ENCODE measurements at regions not wholly inside any gene's neighbourhood (a gene's known extent, or its start where the extent isn't known, plus 50 kb on each side); places are given as distances from the start of the nearest gene placed in this dataset.

DNA sequence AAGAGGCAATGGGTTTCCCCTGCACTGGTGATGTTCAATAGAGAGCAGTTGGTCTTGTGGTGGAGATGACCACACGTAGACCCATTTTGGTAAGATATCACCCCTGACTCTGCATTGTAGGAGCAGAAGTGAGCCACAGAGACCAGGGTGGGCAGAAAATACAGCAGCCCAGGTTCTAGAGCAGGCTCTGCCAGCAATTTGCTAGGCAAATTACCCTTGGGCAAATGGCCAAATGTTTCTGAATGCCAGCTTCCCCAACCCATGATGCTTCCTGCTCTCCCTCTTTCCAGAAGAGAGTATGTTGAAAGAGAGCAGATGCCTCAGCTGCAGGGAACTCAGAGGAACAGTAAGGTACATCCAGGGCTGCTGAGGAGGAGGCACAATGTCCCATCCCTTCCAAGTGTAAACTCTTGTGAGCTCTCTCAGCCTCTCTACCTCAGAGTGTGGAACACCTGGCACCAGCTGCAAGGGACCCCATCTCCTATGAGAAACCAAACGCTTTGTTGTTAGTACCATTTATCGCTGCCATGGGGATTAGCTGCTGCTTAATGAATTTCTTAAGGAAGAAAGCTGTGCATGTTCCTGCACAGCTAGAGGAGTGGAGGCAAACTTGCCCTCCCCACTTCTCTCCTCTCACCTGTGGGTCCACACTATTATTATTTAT lies 317.5 kb upstream of the MOCS1 start:
- H3K4me3 ChIP-seq (ENCODE audit: low read length) = no peak overlapping the region
- no peaks in the 10 kb centered on the region for H3K9me3 ChIP-seq (ENCODE audit: low read length)
- H4K20me1 ChIP-seq (ENCODE audit: insufficient read depth) = no peaks in the 10 kb centered on the region
- no peaks in the 10 kb centered on the region for H3K79me2 ChIP-seq (replicated peaks; ENCODE audit: insufficient read depth, low read length)
- no peak overlapping the region for H3K9ac ChIP-seq (ENCODE audit: low read length)
- no peak overlapping the region for H3K4me2 ChIP-seq (ENCODE audit: low read length)
- H3K27me3 ChIP-seq (ENCODE audit: insufficient read depth, low read depth, low read length) = no peaks in the 10 kb centered on the region
- no peak overlapping the region for H3K27ac ChIP-seq (ENCODE audit: low read length)
- H3F3A ChIP-seq (ENCODE audit: insufficient read depth, low read length, poor library complexity, severe bottlenecking) = no peaks in the 10 kb centered on the region
- no peak overlapping the region for H2AFZ ChIP-seq (ENCODE audit: low read depth, low read length)
- H3K36me3 ChIP-seq (ENCODE audit: insufficient read depth, low read length) = no peaks in the 10 kb centered on the region
- H3K9me2 ChIP-seq (ENCODE audit: insufficient read depth, low read length) = no peaks in the 10 kb centered on the region
- TF ChIP-seq EP300 (conservative IDR thresholded peaks at IDR 0.05; ENCODE audit: poor library complexity, severe bottlenecking) (no peak), MXI1 (conservative IDR thresholded peaks at IDR 0.05; ENCODE audit: poor library complexity, severe bottlenecking) (no peak), EZH2 (IDR thresholded peaks at IDR 0.05; ENCODE audit: borderline replicate concordance, insufficient read depth, low read length, poor library complexity, severe bottlenecking) (no peak), SMC3 (conservative IDR thresholded peaks at IDR 0.05; ENCODE audit: poor library complexity) (no peak)

DNA sequence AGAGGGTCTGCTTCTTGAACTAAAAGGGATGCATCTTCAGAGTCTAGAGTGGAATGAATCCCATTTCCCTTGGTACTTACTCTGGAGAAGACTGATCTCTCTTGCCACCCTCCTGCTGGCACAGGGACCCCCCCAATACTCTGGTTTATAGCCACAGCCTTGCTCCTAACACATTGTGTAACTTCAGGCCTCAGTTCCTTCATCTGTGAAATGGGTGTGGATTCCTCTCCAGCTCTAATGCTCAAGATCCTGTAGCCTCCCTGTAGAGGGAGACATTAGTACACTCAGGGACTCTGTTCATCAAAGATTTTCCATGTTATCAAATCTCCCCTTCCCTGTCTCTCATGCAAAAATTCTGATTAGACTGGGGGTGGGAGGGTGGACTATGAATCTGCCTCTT lies 315.7 kb upstream of the MOCS1 start:
- Histone ChIP-seq H3K4me3 (ENCODE audit: low read length) (no peak overlapping the region), H3K79me2 (replicated peaks; ENCODE audit: insufficient read depth, low read length) (no peaks in the 10 kb centered on the region), H4K20me1 (ENCODE audit: insufficient read depth) (no peaks in the 10 kb centered on the region), H3K9me3 (ENCODE audit: low read length) (no peaks in the 10 kb centered on the region), H3K27me3 (ENCODE audit: insufficient read depth, low read depth, low read length) (no peaks in the 10 kb centered on the region), H3K9ac (ENCODE audit: low read length) (no peak overlapping the region), H3K4me2 (ENCODE audit: low read length) (no peak overlapping the region), H3K36me3 (ENCODE audit: insufficient read depth, low read length) (no peaks in the 10 kb centered on the region), H3K27ac (ENCODE audit: low read length) (no peak overlapping the region), H3K9me2 (ENCODE audit: insufficient read depth, low read length) (no peaks in the 10 kb centered on the region), H2AFZ (ENCODE audit: low read depth, low read length) (no peak overlapping the region), H3F3A (ENCODE audit: insufficient read depth, low read length, poor library complexity, severe bottlenecking) (no peaks in the 10 kb centered on the region)
- TF ChIP-seq RAD21 (conservative IDR thresholded peaks at IDR 0.05) (peak; percentile 37), TAF1 (IDR thresholded peaks at IDR 0.05; ENCODE audit: low read depth) (no peak), MXI1 (conservative IDR thresholded peaks at IDR 0.05; ENCODE audit: poor library complexity, severe bottlenecking) (no peak)
- TF ChIP-seq, protein P1, sequence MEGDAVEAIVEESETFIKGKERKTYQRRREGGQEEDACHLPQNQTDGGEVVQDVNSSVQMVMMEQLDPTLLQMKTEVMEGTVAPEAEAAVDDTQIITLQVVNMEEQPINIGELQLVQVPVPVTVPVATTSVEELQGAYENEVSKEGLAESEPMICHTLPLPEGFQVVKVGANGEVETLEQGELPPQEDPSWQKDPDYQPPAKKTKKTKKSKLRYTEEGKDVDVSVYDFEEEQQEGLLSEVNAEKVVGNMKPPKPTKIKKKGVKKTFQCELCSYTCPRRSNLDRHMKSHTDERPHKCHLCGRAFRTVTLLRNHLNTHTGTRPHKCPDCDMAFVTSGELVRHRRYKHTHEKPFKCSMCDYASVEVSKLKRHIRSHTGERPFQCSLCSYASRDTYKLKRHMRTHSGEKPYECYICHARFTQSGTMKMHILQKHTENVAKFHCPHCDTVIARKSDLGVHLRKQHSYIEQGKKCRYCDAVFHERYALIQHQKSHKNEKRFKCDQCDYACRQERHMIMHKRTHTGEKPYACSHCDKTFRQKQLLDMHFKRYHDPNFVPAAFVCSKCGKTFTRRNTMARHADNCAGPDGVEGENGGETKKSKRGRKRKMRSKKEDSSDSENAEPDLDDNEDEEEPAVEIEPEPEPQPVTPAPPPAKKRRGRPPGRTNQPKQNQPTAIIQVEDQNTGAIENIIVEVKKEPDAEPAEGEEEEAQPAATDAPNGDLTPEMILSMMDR (IDR thresholded peaks at IDR 0.05; ENCODE audit: poor library complexity, severe bottlenecking) = peak; percentile 31

DNA sequence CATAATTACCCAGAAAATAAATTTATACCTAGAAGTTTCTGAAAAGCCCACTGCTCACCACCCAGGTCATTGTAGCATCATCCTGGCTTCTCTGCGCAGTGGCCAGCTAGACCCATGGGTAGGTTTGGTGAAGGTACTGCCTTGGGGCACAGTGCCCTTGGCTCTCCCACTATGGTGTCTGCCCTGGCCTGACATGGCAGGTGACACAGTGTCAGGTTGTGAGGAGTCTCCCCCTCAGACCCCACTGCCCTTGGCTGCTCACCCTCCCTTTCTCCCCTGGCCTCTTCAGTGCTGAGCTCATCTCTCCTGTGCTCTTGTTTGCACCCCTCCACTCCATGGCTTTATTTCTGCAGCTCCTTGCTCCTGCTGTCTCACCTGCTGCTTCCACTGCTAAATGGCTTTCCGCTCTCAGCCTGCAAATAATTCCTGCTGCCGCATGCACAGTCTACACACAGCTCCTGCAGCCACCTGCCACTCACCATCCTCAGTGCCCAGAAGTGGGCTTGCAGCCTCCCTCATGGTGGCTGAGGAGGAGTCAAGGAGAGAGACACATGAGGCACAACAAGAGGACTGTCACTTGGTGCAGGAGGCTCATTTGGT lies 313.4 kb upstream of the MOCS1 start:
- TF ChIP-seq RAD21 (conservative IDR thresholded peaks at IDR 0.05) = no peak
- TF ChIP-seq, protein P1 (IDR thresholded peaks at IDR 0.05; ENCODE audit: poor library complexity, severe bottlenecking) = no peak
- TF ChIP-seq, protein P2, sequence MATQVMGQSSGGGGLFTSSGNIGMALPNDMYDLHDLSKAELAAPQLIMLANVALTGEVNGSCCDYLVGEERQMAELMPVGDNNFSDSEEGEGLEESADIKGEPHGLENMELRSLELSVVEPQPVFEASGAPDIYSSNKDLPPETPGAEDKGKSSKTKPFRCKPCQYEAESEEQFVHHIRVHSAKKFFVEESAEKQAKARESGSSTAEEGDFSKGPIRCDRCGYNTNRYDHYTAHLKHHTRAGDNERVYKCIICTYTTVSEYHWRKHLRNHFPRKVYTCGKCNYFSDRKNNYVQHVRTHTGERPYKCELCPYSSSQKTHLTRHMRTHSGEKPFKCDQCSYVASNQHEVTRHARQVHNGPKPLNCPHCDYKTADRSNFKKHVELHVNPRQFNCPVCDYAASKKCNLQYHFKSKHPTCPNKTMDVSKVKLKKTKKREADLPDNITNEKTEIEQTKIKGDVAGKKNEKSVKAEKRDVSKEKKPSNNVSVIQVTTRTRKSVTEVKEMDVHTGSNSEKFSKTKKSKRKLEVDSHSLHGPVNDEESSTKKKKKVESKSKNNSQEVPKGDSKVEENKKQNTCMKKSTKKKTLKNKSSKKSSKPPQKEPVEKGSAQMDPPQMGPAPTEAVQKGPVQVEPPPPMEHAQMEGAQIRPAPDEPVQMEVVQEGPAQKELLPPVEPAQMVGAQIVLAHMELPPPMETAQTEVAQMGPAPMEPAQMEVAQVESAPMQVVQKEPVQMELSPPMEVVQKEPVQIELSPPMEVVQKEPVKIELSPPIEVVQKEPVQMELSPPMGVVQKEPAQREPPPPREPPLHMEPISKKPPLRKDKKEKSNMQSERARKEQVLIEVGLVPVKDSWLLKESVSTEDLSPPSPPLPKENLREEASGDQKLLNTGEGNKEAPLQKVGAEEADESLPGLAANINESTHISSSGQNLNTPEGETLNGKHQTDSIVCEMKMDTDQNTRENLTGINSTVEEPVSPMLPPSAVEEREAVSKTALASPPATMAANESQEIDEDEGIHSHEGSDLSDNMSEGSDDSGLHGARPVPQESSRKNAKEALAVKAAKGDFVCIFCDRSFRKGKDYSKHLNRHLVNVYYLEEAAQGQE (IDR thresholded peaks at IDR 0.05; ENCODE audit: borderline replicate concordance) = no peak
- TF ChIP-seq MXI1 (conservative IDR thresholded peaks at IDR 0.05; ENCODE audit: poor library complexity, severe bottlenecking) = no peak
- no peak for TF ChIP-seq POLR2AphosphoS5 (IDR thresholded peaks at IDR 0.05)
- no peak for TF ChIP-seq EZH2 (IDR thresholded peaks at IDR 0.05; ENCODE audit: borderline replicate concordance, insufficient read depth, low read length, poor library complexity, severe bottlenecking)
- no peak for TF ChIP-seq SMC3 (conservative IDR thresholded peaks at IDR 0.05; ENCODE audit: poor library complexity)
- no peak for TF ChIP-seq TAF1 (IDR thresholded peaks at IDR 0.05; ENCODE audit: low read depth)
- Histone ChIP-seq H2AFZ (ENCODE audit: low read depth, low read length) (no peak overlapping the region), H4K20me1 (ENCODE audit: insufficient read depth) (no peaks in the 10 kb centered on the region), H3K9ac (ENCODE audit: low read length) (no peak overlapping the region), H3F3A (ENCODE audit: insufficient read depth, low read length, poor library complexity, severe bottlenecking) (no peaks in the 10 kb centered on the region), H3K27me3 (ENCODE audit: insufficient read depth, low read depth, low read length) (no peaks in the 10 kb centered on the region), H3K27ac (ENCODE audit: low read length) (no peak overlapping the region), H3K4me3 (ENCODE audit: low read length) (no peak overlapping the region), H3K4me2 (ENCODE audit: low read length) (no peak overlapping the region), H3K9me2 (ENCODE audit: insufficient read depth, low read length) (no peaks in the 10 kb centered on the region), H3K9me3 (ENCODE audit: low read length) (no peaks in the 10 kb centered on the region), H3K79me2 (replicated peaks; ENCODE audit: insufficient read depth, low read length) (no peaks in the 10 kb centered on the region), H3K36me3 (ENCODE audit: insufficient read depth, low read length) (no peaks in the 10 kb centered on the region)

Measured in neural cell (in vitro differentiated cells).